Sigmoid colon (tissue), 4 donors: ENCODE measurements at regions not wholly inside any gene's neighbourhood (a gene's known extent, or its start where the extent isn't known, plus 50 kb on each side); places are given as distances from the start of the nearest gene placed in this dataset.

ENCODE experiments used
- EP300 ChIP-seq, 4 donors: sonication (generic); formaldehyde crosslinking; IDR thresholded peaks; one replicate each; pipeline ENCODE4 v1.6.1; 2017; ENCODE audit warnings: antibody characterized with exemption in 4 of 4
- POLR2A ChIP-seq, 2 donors: fragments of 450-650 bp; IDR thresholded peaks; one replicate each; pipeline ENCODE4 v1.6.1; 2016; ENCODE audit warnings: antibody characterized with exemption in 2 of 2, mild to moderate bottlenecking in 2 of 2, moderate library complexity in 2 of 2
- POLR2AphosphoS5 ChIP-seq, 4 donors: sonication (generic); formaldehyde crosslinking; IDR thresholded peaks; one replicate each; pipeline ENCODE4 v1.6.1; 2017; ENCODE audit warnings: antibody characterized with exemption in 4 of 4
- TF ChIP-seq, protein P1 (sequence below), 4 experiments: fragments of 450-650 bp in 3 of 4; fragments of 200-600 bp in 1 of 4; IDR thresholded peaks; one replicate each; pipeline ENCODE4 v1.5.1; 2016 to 2019; ENCODE audit warnings: antibody characterized with exemption in 4 of 4, mild to moderate bottlenecking in 3 of 4, moderate library complexity in 2 of 4

DNA sequence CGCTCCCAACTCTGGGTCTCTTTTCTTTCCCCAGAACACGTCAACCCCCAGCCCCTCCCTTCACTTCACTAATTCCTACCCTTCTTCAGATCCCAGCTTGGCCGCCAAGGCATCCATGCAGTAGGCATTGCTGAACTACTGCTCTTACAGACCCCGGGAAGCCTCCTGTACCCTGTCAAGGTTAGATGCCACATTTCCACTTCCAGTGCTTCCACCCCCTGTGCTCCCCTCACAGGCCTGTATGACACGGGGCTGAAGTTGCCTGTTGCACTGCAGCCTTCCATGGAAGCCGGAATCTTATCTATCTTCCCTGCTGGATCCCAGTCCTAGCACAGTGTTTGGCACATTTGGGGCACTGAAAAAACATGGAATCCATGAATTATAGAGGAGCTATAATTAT lies 99.0 kb upstream of the SOD1 start:
- no peak for TF ChIP-seq EP300 (IDR thresholded peaks at IDR 0.05)
- TF ChIP-seq POLR2A (IDR thresholded peaks at IDR 0.05) = no peak
- TF ChIP-seq, protein P1, sequence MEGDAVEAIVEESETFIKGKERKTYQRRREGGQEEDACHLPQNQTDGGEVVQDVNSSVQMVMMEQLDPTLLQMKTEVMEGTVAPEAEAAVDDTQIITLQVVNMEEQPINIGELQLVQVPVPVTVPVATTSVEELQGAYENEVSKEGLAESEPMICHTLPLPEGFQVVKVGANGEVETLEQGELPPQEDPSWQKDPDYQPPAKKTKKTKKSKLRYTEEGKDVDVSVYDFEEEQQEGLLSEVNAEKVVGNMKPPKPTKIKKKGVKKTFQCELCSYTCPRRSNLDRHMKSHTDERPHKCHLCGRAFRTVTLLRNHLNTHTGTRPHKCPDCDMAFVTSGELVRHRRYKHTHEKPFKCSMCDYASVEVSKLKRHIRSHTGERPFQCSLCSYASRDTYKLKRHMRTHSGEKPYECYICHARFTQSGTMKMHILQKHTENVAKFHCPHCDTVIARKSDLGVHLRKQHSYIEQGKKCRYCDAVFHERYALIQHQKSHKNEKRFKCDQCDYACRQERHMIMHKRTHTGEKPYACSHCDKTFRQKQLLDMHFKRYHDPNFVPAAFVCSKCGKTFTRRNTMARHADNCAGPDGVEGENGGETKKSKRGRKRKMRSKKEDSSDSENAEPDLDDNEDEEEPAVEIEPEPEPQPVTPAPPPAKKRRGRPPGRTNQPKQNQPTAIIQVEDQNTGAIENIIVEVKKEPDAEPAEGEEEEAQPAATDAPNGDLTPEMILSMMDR (IDR thresholded peaks at IDR 0.05) = no peak
- no peak for TF ChIP-seq POLR2AphosphoS5 (IDR thresholded peaks at IDR 0.05)
